Left colon (tissue), 2 donors: ENCODE measurements at regions not wholly inside any gene's neighbourhood (a gene's known extent, or its start where the extent isn't known, plus 50 kb on each side); places are given as distances from the start of the nearest gene placed in this dataset.

Source experiments
- ATAC-seq: fragments of 200-7000 bp; cut with Tn5 transposase; one replicate; pipeline ENCODE4 v1.9.1; 2020; ENCODE audit warnings: mild to moderate bottlenecking, moderate library complexity
- DNase-seq, 2 donors: peaks; one replicate each; pipeline ENCODE4 v3.0.0-alpha.2; 2020
- intact Hi-C, 2 donors: fragments of 100-400 bp; cut with DNase I in 1 of 2; cut with micrococcal nuclease in 1 of 2; formaldehyde crosslinking; loops; one replicate each; pipeline versions ENCODE4 v1.11.2 to v1.14.0; 2022; cut with DNase I, micrococcal nuclease
- donor health status: DM: no; HTN: no; CAD: no.
- donor health status: DM: yes; HTN: yes; CAD: no.

DNA sequence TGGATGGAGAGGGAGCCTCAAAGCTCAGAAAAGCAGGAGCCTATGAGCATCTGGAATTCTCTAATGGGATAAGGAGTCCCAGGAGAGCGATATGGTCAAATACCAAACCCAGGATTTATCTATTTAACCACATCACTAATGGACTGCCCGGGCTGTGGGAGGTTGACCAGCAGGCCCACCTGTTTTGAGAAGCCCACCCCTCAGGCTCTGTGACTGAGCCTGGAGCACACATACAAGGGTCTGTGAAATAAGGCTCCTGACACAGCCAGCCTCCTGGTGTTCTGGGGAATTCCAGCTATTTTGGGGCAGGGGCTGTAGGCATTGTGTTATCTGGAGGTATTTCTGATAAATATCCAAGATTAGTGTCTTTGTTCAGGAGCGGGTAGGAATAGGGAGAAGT, 132.0 kb upstream of the C1orf21 start:
- intact Hi-C loops, result no loop called here
- DNase-seq (no peak), ATAC-seq (no peak)

- ATAC-seq (no peak), DNase-seq (no peak)
- intact Hi-C loops, result no loop called here
These were observed 131.3 kb upstream of the C1orf21 start for GRCh38 chr1:184255560-184255959.

DNA sequence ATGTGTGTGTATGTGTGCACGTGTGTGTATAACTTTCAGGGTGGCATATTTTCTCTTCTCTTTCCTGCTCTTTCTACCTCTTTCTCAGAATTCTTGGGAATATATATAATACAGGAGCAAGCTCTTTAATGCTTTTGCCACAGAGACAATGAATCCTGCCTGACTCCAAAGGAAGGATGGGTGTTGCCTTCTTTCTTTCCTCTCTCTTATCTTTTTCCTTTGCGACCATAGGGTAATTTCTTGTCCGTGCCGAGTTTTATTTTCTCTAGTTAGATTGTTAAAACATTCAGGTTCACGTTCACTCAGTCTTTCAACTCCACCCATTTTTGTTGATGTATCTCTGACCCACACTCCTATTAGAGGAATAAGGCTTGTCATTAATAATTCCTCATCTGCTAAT, 129.0 kb upstream of the C1orf21 start:
- intact Hi-C loops, result no loop called here
- ATAC-seq, result no peak
- no peak for DNase-seq

- DNase-seq, result no peak
- intact Hi-C loops, result no loop called here
- no peak for ATAC-seq
These were observed 128.3 kb upstream of the C1orf21 start for GRCh38 chr1:184258525-184258924.

DNA sequence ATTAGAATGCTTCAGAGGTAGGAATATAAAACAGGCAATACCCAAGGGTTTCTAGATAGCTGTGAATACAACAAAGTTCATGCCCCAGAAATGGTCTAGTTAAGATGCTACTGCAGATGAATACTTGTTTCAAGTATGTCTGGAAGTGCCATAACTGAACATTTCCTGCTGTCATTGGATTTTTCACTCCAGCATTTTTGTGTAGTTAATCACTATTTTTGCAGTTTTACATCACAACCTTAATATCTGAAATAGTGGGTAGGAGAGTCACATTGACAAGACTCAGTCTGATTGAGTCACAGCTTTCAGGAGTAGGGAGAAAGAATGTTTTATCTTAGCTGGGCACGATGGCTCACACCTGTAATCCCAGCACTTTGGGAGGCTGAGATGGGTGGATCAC, 126.4 kb upstream of the C1orf21 start:
- ATAC-seq (no peak), DNase-seq (no peak)
- intact Hi-C loops, result no loop called here

GRCh38 chr1:184262109-184262508, 124.7 kb upstream of the C1orf21 start:
- DNase-seq (no peak), ATAC-seq (peak; percentile 87)
- intact Hi-C loops, result no loop called here

DNA sequence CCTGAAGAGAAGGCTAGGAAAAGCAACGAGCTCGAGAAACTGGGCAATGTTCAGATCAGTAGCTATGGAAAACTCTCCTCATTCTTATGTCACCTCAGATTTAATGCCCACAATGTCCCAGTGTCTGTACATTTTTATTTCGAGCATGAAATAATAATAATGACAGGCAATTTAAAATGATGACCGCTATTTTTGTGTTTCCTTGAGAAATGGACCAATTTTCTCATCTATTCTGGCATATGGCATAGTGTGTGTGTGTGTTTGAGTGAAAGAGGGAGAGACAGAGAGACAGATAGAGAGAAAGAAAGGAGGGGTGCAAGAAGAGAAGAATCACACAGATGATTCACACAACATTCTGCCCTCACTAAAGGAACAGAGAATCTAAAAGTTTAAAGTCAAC, 119.1 kb upstream of the C1orf21 start:
- no peak for ATAC-seq
- intact Hi-C loops, result no loop called here
- DNase-seq, result no peak

DNA sequence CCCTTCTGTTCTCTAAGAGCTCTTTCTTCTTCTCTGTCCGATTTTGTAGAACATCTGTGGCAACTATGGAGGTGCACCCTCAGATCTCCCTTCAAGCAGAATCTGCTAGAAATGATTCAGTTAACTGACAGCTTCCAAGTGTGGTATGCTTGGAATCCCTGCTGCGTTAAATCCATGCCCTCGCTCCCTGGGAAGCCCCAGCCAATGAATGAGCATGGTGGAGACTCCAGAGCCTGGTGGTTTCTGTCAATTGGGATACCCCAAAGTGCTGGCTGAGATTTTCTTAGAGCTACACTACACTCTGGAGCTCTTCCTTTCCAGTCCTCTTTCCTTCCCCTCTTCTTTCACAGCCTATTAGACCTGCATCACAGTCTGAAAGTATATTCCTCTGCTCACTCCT, 116.3 kb upstream of the C1orf21 start:
- intact Hi-C loops, result no loop called here
- ATAC-seq (no peak), DNase-seq (no peak)

- DNase-seq (no peak), ATAC-seq (no peak)
- intact Hi-C loops, result no loop called here
These were observed 114.5 kb upstream of the C1orf21 start for GRCh38 chr1:184272175-184272866.

GRCh38 chr1:184276416-184276815, 110.4 kb upstream of the C1orf21 start:
- intact Hi-C loops, result no loop called here
- no peak for DNase-seq
- no peak for ATAC-seq

DNA sequence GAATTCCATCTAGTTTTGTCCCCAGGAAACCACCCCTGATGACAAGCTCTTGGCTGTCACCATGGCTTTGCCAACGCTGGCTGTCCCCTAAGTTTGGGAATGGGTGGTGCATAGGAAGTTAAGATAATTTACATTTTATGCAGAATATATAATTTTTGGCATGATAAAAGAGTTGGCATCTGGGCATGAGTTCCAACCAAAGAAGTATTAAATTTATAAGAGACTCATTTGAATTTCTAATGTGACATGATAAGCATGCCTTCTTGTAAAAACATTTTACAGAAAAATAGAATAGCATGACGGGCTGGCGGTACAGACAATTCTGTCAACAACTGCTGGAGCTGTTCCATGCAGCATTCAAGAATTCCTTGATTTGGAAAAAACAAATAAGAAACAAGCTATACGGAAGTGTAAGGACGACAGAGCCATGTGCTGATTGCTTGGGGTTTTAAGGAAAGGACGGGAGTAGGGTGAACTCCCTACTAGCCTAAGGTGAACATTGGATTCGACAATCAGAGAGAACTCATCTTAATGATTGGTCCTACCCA, 106.8 kb upstream of the C1orf21 start:
- intact Hi-C loops, result no loop called here
- ATAC-seq, result no peak

DNA sequence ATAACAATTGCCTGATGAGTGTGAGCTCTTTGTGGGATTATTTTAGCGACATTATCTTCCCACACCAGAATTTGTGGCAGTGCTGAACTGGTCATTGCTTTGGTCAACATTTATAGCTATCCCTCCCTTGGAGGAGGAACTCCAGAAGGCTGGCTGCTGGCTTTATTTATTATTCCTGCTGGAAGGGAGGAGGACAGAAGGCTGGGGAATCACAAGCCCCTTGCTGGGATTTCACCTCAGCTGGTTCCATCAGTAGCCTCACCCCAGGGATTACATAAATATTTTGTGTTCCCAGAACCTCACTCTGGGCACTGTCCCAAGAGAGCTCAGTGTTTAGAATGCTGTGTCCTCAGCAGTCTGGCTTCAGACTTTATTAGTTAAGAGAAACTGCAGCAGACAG, 102.8 kb upstream of the C1orf21 start:
- peak; percentile 22 to 64 for DNase-seq
- intact Hi-C loops, result no loop called here
- ATAC-seq, result no peak

More for the DNA sequence above, 106.8 kb upstream of the C1orf21 start:
- DNase-seq, result no peak

DNA sequence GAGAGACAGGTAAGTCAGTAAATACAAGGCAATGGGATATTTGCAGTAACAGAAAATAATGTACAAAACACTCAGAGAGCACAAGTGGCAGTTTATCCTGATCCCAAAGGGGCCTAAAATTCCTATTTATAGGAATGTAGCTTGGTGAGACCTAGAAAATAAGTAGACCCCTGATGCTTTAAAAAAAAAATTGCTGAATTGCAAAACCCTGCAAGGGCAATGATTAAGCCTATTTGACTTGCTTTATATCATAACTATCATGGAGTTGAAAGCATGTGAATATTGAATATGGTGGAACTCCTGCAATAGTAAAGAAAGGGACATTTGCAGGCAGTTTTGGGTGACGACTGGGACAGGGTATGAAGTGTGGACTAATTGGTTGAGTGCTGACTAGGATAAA, 101.9 kb upstream of the C1orf21 start:
- intact Hi-C loops, result no loop called here
- ATAC-seq (no peak), DNase-seq (no peak)

DNA sequence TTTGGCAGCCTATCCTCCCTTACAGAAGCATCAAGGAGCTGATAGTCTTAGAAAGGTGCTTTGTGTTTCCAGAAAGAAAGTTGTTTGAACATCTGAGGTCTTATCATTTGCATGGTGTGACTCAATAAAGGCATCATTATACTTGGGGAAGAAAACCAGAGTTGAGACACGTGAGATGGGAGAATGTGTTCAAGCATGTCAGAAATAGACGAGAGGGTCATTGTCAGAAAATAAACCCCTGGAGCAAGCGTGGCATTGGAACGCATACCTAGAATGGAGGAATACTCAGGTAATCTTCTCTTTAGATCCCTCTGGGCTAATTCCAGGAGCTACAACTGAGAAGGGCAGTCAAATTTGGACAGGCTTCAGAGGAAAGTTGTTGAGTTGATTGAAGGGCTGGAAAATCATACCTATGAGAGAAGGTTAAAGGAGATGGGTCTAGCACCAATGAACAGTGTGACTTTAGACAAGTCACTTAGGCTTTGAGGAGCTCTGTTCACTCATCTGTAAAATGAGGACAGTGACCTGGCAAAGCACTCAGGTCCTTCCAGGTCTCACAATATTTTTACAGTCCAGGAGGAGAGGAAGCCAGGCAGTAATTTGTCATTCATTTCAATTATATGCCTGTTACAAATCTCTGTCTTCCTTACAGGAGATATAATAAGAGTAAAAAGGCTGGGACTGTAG, 101.3 kb upstream of the C1orf21 start:
- DNase-seq (no peak), ATAC-seq (no peak)
- intact Hi-C loops, result no loop called here

GRCh38 chr1:184287001-184287400, 99.8 kb upstream of the C1orf21 start:
- intact Hi-C loops, result no loop called here
- DNase-seq (no peak), ATAC-seq (no peak)

DNA sequence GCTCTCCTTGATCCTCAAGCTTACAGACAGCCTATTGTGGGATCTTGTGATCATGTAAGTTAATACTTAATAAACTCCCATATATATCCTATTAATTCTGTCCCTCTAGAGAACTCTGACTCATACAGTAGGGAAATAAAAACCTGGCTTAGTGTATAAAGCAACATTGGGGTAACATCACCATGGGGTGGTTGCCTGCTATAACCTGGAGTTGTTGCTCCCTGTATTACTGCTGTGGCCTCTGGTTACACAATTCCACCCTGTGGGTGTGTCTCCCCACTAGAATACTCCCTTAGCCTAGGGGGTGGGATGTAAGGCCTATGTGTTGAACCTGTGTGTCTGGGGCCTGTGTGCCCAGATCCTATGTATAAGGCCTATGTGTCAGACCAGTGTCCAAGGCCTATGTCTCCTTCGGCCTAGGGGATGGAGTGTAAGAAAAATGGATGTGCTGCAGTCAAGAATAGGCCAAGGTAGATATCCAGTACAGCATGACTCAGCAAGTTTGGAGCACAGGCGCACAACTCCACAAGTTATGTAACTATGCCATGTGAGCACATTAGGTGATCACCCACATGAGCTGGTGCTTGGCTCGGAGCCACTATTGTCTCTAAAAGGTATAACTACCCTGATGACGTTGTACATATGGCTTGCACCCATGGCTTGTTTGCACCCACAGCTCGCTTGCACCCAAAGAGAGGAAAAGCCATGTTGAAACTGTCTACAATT, 96.8 kb upstream of the C1orf21 start:
- DNase-seq (no peak), ATAC-seq (no peak)
- intact Hi-C loops, result no loop called here

GRCh38 chr1:184291701-184292100, 95.1 kb upstream of the C1orf21 start:
- intact Hi-C loops, result no loop called here
- ATAC-seq, result no peak
- no peak for DNase-seq

- intact Hi-C loops, result no loop called here
- DNase-seq, result no peak
- no peak for ATAC-seq
These were observed 94.7 kb upstream of the C1orf21 start for GRCh38 chr1:184292101-184292500.

DNA sequence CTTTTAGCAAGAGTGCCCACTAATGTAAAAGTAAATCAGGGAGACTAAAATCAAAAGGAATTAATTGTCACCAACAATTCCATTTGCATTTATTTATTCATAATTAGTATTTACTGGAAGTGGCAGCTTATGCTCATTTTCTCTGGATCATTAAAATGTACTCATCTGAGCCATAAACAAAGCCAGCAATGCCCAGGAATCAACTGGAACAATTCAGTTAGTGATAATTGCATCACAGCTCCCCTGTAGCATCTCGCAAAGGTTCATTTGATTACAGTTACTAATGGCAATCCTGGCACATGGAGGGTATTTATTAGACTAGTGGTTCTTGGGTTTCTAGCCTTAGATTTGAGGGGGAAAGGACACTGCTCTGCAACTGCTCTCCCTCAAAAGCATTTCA, 92.7 kb upstream of the C1orf21 start:
- intact Hi-C loops, result no loop called here
- DNase-seq (no peak), ATAC-seq (no peak)
